Endothelial cell (in vitro differentiated cells): ENCODE measurements at regions not wholly inside any gene's neighbourhood (a gene's known extent, or its start where the extent isn't known, plus 50 kb on each side); places are given as distances from the start of the nearest gene placed in this dataset.
"Not testable (repeated sequence)": the region's sequence is repeated elsewhere in the genome, so short reads cannot be mapped to it uniquely, and the experiment has no call there.

Experiments
- DNase-seq: peaks from one replicate; pipeline ENCODE4 v3.0.0; 2021; ENCODE audit warnings: low spot score
- H3K27ac Mint-ChIP-seq: one replicate; pipeline ENCODE4 v1.8.0; 2021; ENCODE audit warnings: mixed read lengths, inconsistent platforms; ENCODE audit not compliant: unreplicated experiment
- H3K27me3 Mint-ChIP-seq: one replicate; pipeline ENCODE4 v1.8.0; 2021; ENCODE audit warnings: mild to moderate bottlenecking, moderate library complexity, mixed read lengths, inconsistent platforms; ENCODE audit not compliant: unreplicated experiment
- H3K36me3 Mint-ChIP-seq: one replicate; pipeline ENCODE4 v1.8.0; 2021; ENCODE audit warnings: mild to moderate bottlenecking, low read depth, mixed read lengths, inconsistent platforms; ENCODE audit not compliant: unreplicated experiment
- H3K4me1 Mint-ChIP-seq: one replicate; pipeline ENCODE4 v1.8.0; 2021; ENCODE audit warnings: mild to moderate bottlenecking, mixed read lengths, inconsistent platforms; ENCODE audit not compliant: unreplicated experiment
- H3K4me3 Mint-ChIP-seq: one replicate; pipeline ENCODE4 v1.8.0; 2021; ENCODE audit warnings: mild to moderate bottlenecking, mixed read lengths, inconsistent platforms; ENCODE audit not compliant: unreplicated experiment
- H3K9me3 Mint-ChIP-seq: one replicate; pipeline ENCODE4 v1.8.0; 2021; ENCODE audit warnings: mixed read lengths, inconsistent platforms; ENCODE audit not compliant: unreplicated experiment
- TF ChIP-seq, protein P1 (sequence below): fragments of 200-600 bp; sonication (generic); IDR thresholded peaks from one replicate; pipeline ENCODE4 v1.5.0; 2021; ENCODE audit warnings: antibody characterized with exemption; ENCODE audit not compliant: unreplicated experiment

DNA sequence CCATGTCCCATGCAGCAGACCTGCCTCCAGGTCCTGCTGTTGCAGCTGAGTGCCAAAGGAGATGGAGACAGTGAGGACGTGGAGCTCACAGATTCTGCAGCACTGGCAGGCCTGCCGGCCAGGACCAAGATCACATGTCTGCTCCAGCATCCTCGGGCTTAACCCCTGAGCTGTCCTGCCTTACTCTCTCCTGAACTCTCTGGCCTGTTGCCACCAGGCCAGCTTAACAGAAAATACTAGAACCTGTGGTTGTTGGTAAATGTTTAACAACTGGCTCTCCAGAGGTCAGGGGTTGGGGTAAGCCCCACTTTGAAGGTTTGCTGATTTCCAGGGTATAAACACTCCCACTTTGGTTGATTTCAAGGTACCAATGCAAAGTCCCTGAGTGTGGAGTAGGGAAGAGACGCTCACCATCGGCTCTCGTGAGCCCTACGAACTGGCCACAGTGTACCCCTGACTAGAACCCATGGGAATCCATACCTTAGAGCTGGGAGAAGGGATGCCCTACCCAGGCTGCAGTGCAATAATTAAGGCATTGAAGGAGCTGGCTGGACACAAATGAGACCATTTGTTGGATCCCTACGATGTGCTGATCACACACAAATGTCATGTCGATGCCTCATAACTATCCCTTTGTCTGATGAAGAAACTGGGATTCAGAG, 147.9 kb downstream of the OR4M2 start:
- Mint-ChIP-seq H3K36me3 (peaks cover 57% of the 10 kb centered on the region), H3K4me1 (no peaks in the 10 kb centered on the region), H3K9me3 (peaks cover 93% of the 10 kb centered on the region), H3K27me3 (peaks cover 49% of the 10 kb centered on the region), H3K27ac (peak overlapping the region; percentile 11), H3K4me3 (peak overlapping the region; percentile 1)
- DNase-seq = no peak
- TF ChIP-seq, protein P1, sequence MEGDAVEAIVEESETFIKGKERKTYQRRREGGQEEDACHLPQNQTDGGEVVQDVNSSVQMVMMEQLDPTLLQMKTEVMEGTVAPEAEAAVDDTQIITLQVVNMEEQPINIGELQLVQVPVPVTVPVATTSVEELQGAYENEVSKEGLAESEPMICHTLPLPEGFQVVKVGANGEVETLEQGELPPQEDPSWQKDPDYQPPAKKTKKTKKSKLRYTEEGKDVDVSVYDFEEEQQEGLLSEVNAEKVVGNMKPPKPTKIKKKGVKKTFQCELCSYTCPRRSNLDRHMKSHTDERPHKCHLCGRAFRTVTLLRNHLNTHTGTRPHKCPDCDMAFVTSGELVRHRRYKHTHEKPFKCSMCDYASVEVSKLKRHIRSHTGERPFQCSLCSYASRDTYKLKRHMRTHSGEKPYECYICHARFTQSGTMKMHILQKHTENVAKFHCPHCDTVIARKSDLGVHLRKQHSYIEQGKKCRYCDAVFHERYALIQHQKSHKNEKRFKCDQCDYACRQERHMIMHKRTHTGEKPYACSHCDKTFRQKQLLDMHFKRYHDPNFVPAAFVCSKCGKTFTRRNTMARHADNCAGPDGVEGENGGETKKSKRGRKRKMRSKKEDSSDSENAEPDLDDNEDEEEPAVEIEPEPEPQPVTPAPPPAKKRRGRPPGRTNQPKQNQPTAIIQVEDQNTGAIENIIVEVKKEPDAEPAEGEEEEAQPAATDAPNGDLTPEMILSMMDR = no peak

DNA sequence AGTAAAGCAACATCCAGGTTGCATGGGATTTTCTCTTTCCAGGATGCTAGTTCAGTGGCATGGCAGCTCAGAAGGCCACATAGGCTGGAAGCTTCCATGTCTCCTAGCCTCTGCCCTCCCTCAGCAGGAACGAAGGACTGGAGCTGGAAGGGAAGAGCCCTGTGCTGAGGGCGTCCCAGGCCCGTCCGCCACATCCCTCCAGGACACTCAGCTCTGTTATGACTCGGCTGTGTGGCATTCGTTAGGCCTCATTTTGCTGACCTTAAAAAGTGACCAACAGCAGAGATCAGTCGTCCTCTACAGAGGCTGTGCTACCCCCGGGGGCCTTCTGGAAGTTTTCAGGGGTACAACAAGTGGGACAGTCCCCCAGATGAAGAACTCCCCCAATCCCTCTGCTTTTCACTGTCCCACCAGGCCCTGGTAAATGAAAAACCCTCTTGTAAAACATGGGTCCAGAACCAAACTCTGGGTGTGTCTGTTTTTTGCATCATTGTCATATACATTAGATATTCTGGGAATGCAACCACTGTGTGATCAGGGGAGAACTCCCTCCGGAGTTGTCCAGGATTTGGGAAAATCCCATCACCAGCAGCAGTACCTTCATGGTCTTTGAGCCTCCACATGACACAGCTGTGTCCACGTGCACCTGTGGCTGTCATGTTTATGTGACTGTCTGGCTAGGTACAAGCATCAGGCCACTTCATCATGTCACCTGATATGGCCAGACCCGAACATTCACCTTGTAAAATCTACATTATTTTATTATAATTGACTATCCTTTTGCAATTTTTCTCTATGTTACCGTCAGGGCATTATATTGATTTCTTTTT, 149.9 kb downstream of the OR4M2 start:
- no peak for DNase-seq
- no peaks in the 10 kb centered on the region for H3K4me1 Mint-ChIP-seq
- TF ChIP-seq, protein P1 = no peak
- no peak overlapping the region for H3K4me3 Mint-ChIP-seq
- peaks cover 45% of the 10 kb centered on the region for H3K27me3 Mint-ChIP-seq
- H3K9me3 Mint-ChIP-seq = peaks cover 84% of the 10 kb centered on the region
- peak overlapping the region; percentile 21 for H3K27ac Mint-ChIP-seq
- peaks cover 48% of the 10 kb centered on the region for H3K36me3 Mint-ChIP-seq

DNA sequence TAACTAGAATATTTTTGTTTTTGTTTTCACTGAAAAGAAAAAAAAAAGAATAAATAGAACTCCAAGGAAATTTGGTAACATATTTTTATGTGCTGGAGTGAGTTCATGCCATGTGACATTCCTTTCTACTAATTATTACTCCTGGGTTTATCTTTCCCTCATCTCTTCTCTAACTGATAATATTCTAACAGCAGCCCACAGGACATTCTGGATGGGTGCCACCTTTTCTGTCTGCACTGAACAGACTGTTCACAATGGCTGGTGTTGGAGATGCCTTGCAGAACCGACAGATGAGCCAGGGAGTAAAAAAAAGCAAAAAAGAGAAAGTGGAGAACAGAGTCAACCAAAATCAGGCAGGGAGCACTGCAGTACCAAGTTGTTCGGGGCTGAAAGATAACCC, 151.3 kb downstream of the OR4M2 start:
- TF ChIP-seq, protein P1 = no peak
- Mint-ChIP-seq H3K9me3 (peaks cover 81% of the 10 kb centered on the region), H3K4me3 (no peak overlapping the region), H3K27me3 (peaks cover 37% of the 10 kb centered on the region), H3K36me3 (peaks cover 45% of the 10 kb centered on the region), H3K27ac (no peak overlapping the region), H3K4me1 (no peaks in the 10 kb centered on the region)
- no peak for DNase-seq

DNA sequence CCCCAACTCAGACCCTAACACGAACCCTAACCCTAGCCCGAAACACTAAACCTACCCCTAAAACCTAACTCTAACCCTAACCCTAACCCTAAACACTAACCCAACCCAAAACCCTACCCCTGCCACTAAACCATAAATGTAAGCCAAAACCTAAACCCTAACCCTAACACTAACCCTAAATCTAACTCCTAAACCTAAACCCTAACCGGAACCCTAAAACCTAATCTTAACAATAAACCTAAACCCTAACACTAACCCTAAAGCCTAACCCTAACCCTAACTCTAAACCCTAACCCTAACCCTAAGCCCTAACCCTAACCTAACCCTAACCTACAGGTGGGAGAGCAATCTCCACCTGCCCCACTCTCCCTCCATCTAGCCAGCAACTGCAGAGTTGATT, 152.3 kb downstream of the OR4M2 start:
- no peak for DNase-seq
- Mint-ChIP-seq H3K4me3 (no peak overlapping the region), H3K4me1 (no peaks in the 10 kb centered on the region), H3K9me3 (peaks cover 78% of the 10 kb centered on the region), H3K27me3 (peaks cover 31% of the 10 kb centered on the region), H3K36me3 (peaks cover 46% of the 10 kb centered on the region), H3K27ac (no peak overlapping the region)
- TF ChIP-seq, protein P1 = no peak

DNA sequence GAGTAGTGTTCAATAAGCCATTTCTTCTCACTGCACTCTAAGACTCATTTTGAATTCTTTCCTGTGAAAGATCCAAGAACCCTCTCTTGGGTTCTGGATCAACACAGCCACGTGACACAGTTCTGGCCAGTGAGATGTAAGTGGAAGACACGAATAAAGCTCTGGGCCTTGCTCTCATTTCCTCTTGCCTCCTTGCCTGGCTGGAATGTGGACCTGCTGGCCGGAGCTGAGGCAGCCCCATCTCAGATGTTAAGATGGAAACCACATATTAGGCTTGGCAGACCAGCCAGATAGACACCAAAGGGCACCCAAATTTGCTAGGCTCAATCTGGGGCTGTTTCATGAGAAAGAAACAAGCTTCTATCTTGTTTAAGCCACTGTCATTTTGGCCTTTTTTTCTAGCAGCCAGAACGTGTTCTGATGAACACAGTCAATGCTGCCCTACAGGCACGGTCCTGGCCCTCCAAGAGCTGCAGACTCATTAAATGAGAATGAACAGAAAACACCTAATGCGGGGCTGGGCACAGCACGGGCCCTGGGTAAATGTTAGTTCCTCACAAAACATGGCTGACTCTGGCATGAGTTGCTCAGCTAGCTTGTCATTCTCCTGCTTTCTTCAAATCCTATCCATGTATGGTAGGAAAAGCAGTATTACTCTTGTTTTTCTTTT, 155.1 kb downstream of the OR4M2 start:
- H3K27ac Mint-ChIP-seq = not testable (repeated sequence)
- peaks cover 43% of the 10 kb centered on the region for H3K36me3 Mint-ChIP-seq
- peaks cover 77% of the 10 kb centered on the region for H3K9me3 Mint-ChIP-seq

More for the DNA sequence above, 155.1 kb downstream of the OR4M2 start:
- not testable (repeated sequence) for DNase-seq, H3K4me1 Mint-ChIP-seq, H3K4me3 Mint-ChIP-seq
- peaks cover 29% of the 10 kb centered on the region for H3K27me3 Mint-ChIP-seq
